ENCODE measurements at regions not wholly inside any gene's neighbourhood (a gene's known extent, or its start where the extent isn't known, plus 50 kb on each side); places are given as distances from the start of the nearest gene placed in this dataset.
"Not testable (repeated sequence)": the region's sequence is repeated elsewhere in the genome, so short reads cannot be mapped to it uniquely, and the experiment has no call there.

DNA sequence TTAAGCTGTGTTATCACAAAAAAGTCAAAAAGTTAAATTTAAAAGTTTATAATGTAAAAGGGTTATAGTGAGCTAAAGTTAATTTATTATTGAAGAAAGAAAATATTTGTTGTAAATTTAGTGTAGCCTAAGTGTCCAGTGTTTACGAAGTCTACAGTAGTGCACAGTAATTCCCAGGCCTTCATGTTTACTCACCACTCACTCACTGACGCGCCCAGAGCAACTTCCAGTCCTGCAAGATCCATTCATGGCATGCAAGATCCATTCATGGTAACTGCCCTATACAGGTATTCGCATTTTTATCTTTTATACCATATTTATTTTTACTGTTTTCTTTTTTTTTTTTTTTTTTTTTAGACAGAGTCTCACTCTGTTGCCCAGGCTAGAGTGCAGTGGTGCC, 69.5 kb downstream of the TPRA1 start:
- no peak for DNase-seq (ENCODE audit: low spot score)

DNA sequence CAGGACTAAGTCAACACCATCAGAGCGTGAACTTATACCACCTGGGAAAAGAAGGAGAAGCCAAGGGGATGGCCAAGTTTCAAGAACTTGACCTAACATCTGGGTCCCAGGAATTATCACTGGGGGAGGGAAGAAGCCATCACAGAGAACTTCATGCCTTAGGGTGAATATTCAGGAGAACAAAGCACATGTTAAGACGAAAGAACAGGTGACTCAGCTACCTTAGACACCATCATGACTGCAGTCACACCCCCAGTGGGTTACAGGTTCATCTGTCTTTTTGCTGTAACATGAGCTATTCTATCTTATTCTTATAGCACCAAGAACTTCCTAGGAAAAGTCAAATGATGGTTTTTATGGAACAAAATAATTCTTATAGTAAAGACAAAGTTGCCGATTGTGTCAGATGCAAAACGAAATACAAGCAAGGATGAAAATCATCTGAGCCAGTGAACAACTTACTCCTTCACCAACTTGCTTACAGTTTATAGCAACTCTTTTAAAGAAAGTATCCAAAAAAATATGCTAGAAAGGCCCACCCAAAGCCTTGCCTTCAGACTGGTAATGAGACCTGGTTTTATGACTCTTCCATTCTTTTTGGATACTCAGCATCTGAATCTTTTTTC, 72.0 kb downstream of the TPRA1 start:
- no peak for DNase-seq (ENCODE audit: low spot score)

DNA sequence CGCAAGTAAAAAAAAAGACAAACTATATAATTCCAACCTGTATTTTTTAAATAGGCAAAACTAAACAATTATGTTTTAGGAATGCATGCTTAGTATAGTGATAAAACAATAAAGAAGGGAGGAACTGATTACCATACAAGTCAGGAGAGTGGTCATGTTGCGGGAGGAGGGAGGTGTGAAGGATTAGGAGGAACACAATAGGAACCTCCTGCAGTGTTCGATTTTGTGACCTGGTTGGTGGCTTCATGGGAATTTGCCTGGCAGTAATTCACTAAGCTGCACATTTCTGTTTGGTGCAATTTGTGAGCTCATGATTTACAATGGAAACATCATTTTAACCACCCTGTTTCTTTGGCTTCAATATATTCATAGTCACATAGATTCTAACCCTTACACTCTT, 78.3 kb downstream of the TPRA1 start:
- DNase-seq (ENCODE audit: low spot score), result no peak

DNA sequence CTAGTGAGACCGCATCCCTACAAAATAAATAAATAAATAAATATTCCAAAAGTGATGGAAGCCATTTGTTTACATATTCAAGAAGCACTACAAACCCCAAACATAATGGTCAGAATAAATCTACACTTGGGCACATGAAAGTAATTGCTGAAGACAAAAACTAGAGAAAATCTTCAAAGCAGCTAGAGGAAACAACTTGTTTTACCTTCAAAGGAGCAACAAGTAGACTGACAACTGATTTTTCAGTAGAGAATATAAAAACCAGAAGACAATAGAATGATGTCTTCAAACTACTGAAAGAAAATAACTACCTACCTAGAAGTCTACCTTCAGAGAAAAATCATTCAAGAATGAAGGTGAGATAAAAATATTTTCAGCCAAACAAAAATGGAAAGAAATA, 89.4 kb downstream of the TPRA1 start:
- DNase-seq (ENCODE audit: low spot score), result no peak

DNA sequence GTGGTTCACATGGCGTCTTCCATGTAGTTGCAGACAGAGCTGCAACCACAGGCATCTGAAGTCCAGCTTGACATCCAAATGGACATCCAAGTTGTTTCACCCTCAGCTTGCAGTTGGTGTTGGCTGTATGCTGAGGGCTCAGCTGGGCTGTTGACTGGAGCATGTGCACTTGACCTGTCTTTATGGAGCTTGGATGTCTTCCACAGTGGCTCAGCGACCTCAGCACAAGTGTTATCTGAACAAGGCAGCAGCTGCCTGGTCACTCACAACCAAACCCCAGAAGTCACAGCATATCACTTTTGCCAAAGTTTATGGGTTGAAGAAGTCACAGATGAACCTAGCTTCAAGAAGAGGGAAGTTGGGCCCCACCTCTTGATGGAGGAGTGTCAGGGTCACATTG, 92.9 kb downstream of the TPRA1 start:
- DNase-seq (ENCODE audit: low spot score), result no peak

DNA sequence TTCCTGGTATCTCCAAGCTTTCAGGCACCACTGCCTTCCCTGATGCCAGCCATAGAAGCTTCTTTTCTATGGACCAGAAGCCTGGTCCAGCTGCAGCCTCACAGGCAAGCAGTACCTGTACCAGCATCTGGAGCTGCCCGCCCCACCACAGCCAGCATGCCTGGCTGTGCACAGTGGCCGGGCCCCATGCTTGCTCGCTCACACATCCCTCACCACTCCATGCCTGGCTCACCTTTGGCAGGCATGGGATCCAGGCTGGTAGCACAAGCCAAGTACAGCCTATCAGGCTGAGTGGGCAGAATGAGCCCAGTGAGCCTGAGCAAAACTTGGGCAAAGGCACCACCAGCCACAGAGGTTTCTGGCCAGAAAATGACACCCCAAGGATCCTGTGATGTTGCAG, 93.4 kb downstream of the TPRA1 start:
- DNase-seq (ENCODE audit: low spot score), result no peak

DNA sequence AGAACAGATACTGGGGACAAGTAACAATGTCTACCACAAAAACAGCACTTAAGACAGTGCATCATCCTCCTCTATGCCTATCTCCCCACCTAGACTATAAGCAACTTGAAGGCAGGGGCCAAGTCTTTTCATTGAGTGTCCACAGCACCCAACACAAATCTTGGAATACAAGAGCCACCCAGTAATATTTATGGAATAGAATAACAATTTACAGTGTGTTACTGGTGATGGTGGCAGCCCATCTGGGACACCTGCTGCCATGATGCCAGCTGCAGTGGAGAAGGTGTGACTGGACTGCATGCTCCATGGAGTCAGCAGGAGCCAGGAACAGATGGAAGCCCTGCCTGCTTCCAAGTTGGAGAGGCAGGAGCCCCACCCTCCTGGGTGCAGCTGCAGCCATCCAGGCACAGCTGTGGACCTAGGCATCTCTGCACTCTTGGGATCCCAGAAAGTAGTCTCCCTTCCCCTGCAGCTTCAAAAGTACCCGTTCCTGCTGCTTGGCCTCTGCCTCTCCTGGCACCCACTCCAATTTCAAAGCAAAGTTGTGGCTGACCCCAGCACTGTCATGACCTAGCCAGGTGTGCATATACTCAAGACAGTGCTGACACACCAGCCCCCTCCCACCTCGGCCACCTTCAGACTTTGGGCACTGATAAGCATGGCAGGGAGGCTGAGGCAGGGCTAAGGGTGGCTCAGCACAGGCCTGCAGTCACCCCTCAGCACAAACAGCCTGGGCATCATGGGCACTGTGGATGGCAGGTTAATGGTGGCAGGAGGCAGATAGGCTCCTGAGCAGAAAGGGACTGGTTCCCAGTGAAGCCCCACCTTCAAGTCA, 94.5 kb downstream of the TPRA1 start:
- DNase-seq (ENCODE audit: low spot score), result no peak

DNA sequence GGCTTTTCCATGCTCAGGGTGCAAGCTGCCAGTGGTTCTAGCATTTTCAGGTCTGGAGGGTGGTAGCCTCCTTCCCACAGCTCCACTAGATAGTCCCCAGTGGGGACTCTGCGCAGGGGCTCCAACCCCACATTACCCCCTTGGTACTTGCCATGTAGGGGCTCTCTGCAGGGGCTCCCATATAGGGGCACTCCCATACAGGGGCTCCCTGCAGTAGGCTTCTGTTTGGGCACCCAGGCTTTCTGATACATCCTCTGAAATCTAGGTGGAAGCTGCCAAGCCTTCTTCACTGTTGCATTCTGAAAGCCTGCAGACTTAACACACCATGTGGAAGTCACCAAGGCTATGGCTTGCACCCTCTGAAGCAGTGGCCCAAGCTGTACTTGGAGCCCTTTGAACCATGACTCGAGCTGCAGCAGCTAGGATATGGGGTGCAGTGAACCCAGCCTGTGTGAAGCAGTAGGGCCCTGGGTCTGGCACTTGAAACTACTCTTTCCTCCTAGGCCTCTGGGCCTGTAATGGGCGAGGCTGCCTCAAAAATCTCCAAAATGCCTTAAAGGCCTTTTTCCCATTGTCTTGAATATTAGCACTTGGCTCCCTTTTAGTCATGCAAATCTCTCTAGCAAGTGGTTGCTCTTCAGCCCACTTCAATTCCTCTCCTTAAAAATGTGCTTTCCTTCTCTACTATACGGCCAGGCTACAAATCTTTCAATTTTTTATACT, 96.4 kb downstream of the TPRA1 start:
- DNase-seq (ENCODE audit: low spot score), result no peak

DNA sequence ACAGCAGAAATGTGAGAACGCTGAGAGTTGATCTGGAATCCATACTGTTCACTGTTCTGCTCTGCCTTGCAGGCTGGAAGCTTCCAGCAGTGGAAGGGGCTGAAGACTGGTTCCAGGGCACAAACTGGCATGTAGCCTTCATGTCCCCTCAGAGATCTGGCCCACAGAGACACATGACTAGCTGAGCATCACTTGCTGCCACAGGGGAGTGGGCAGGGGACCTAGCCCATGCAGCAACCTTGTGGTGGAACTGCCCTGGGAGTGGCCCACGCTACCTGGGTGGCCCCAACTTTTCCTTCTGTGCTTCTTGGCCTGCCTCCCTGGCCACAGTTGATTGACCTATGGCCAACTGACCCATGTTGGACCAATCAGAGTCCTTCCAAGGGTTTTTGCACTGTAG, 98.1 kb downstream of the TPRA1 start:
- no peak for DNase-seq (ENCODE audit: low spot score)

DNA sequence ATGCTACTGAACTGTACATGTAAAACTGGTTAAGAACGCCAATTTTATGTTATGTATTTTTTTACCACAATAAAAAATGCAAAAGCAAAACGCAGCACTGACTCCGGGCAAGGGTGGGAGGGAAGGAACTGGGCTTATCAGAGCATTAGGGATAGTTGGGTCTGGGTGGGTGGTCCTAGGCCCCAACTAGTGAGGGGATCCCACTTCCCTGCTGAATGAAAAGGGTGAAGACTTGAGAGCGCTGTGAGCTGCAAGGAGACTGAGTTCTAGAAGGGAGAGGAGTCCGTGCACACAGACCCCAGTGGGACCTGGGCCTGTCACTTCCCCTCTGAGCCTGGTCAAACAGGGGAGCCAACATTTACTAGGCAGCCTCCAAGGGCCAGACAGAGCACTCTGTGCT, 98.6 kb downstream of the TPRA1 start:
- no peak for DNase-seq (ENCODE audit: low spot score)

DNA sequence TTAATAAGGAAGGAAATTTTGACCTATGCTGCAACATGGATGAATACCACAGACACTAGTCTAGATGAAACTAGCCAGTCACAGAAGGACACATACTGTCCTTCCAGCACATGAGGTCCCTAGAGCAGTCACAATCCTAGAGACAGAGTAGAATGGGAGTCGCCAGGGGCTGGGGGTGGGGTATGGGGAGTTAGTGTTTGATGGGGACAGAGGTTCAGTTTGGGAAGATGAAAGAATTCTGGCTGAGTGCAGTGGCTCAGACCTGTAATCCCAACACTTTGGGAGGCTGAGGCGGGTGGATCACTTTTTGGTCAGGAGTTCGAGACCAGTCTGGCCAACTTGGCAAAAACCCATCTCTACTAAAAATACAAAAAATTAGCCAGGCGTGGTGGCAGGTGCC, 99.2 kb downstream of the TPRA1 start:
- no peak for DNase-seq (ENCODE audit: low spot score)

DNA sequence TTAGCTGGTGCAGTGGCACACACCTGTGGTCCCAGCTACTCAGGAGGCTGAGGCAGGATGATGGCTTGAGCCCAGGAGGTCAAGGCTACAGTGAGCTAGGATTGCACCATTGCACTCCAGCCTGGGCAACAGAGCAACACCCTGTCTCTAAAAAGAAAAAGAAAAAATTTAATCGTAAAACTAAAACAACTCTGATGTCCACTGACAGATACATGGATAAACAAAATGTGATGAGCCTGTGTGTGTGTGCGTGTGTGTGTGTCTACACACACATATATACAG, 99.6 kb downstream of the TPRA1 start:
- not testable (repeated sequence) for DNase-seq (ENCODE audit: low spot score)

DNA sequence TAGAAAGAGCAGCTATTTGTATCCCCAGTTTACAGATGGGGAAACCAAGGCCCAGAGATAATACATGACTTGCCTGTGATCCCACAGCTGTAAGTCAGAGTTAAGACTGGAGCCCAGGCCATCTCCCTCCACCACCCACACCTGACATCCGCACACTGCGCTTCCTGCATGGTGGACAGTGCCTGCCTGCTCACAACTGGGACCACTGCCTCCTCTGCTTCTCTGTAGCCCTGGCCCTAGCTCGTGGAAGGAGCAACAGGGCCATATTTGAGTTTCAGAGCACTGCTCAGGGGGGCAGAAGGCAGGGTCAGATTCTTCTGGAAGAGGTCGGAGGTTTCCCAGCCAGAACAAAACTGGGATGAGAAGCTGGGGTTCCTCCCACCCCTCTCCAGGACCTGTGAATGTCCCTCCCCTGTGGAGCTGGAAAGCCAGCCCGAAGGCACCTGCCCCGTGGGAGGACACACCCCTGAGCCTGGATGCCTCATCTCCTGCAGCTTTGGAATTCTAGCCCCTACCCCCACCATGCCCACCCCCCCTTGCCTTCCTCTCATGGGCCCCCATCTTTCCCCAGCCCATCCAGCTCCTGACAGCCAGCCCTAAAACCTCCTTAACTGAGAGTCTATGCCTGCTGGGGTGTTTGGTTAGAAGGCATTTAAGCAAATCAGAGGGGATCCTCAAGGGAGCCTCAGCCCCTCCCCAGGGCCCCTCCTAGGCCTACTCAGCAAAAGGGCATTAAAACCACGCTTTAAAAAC, 100.1 kb downstream of the TPRA1 start:
- no peak for DNase-seq (ENCODE audit: low spot score)

DNA sequence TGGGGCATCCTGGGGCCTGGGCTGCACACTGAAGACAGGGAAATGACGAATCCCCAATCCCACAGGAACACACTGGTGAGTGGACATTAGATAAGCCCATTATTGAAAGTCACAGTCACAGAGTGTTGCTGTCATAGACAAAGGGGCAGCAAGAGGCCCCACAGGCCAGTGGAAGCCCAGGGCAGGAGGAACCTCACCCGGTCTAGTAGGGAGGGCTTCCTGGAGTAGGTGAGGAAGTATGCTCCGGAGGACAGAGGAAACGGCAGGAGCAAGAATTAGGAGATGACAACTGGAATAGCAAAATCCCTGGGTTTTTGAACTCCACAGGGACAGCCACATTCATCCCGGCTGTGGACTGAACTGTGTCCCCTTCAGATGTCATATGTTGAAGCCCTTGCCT, 101.2 kb downstream of the TPRA1 start:
- DNase-seq (ENCODE audit: low spot score), result peak; percentile 34

DNA sequence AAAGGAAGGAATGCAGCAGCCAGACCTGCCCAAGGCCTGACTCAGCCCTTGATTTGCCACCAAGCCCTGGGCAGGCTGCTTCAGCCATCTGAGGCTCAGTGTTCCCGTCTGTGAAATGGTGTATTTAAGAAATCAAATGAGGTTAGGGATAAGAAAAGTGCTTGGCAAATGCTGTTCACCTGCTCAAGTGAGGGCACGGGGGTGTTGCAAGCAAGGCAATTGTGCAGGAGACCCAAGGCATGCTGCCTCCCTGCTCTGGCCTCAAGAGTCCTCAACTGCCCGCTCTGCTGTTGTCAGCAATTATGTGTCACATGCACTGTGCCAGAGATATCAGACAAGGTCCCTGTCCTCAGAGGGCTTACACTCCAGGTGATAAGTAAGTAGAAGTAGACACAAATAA, 101.8 kb downstream of the TPRA1 start:
- DNase-seq (ENCODE audit: low spot score), result peak; percentile 38

DNA sequence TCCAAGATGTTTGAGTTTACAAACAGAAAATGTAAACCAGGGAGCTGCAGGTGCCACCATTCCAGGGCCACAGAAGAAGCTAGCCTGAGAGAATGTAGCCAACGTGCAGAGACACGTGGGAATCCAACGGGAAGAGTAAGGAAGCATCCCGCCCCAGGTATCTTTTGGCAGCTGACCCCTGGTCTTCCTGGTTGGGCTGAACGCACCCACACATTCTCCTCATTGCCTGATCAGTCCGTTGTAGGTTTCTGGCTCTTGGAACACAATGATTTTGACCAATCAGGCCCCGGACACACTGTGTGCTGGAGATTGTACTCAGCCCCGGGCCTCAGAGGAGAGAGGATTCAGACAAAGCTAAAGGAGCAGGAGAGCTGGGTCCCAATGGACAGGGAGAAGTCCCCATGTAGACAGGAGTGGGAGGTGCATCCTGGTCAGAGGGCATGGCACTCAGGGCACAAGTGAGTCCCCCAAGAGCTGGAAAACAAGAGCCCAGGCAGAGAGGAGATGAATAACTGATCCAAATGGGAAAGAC, 102.3 kb downstream of the TPRA1 start:
- DNase-seq (ENCODE audit: low spot score), result peak; percentile 44

DNA sequence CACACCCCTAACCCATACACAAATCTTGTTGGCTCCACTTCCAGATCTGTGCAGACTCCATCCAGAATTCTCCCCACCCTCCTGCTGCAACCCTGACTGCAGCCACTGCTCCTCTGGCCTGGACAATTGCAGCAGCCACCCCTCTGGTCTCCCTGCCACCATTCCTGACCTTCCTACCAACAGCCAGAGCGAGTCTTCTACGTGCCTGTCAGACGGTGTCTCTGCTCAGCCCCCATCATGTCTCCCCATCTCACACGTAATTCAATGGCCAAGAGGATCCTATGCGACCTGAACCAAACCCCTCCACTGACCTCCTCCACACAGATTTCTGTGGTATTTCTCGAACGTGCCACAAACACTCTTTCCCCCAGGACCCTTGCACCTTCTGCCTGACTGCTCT, 103.3 kb downstream of the TPRA1 start:
- peak; percentile 41 for DNase-seq (ENCODE audit: low spot score)

DNA sequence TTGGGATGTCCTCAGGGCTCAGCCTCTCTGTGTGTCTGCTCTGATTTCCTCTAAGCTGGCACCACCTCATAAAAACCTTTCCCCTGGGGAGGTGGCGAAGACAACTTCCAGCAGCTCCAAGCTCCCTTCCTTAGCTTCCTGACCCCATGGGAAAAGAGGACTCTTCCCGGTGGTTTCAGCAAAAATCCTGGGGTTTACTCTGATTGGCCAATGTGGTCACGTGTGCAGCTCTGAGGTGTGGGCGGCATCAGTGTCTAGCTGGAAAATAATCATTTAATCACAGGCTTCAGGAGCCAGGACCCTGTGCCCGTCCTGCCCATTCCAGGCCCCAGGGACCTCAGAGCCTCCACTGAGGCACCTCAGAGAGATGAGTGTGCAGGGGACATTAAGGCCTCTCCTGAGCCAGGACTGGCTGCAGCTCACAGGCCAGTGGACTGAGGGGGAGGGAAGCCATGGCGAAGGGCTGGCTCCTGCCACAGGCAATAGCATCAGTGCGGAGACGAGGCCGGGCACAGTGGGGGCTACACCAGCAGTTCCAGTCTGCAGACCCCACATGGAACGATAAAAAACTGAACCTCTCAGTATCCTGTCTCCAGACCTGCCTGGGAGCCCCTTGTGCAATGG, 104.1 kb downstream of the TPRA1 start:
- peak; percentile 26 for DNase-seq (ENCODE audit: low spot score)

DNA sequence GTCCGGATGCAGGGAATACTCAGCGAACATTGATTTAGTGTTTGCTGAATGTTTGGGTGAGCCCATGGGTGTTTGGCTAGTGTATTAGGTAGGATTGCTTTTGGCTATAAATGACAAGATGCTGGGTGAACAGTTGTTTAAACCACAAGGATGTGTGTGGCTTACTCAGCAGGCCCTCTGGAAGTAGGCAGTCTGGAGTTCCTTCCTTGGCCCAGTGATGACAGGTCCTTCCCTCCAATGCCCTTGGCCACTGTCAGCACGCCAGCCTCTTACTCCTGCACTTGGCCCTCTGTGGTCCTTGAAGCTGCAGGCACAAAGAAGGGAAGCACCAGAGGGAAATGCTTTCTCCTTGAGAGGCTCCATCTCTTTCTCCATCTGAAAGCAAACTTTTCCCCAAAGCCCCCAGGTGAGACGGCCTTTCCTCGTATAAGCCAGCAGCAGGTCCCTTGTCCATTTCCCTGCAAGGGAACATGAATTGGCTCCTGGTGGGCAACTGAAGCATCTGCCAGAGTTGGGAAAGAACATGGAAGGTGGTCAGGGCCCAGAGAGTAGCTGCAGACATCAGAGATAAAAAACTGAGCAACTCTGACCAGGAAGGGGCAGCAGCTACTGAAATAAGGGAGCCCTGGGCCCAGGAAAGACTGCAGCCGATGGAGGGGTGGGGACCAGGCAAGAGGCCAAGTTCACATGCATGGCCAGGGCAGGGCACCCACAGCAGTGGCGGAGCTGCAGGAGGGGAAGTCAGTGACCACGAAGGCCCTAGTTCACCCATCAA, 105.0 kb downstream of the TPRA1 start:
- peak; percentile 53 for DNase-seq (ENCODE audit: low spot score)

DNA sequence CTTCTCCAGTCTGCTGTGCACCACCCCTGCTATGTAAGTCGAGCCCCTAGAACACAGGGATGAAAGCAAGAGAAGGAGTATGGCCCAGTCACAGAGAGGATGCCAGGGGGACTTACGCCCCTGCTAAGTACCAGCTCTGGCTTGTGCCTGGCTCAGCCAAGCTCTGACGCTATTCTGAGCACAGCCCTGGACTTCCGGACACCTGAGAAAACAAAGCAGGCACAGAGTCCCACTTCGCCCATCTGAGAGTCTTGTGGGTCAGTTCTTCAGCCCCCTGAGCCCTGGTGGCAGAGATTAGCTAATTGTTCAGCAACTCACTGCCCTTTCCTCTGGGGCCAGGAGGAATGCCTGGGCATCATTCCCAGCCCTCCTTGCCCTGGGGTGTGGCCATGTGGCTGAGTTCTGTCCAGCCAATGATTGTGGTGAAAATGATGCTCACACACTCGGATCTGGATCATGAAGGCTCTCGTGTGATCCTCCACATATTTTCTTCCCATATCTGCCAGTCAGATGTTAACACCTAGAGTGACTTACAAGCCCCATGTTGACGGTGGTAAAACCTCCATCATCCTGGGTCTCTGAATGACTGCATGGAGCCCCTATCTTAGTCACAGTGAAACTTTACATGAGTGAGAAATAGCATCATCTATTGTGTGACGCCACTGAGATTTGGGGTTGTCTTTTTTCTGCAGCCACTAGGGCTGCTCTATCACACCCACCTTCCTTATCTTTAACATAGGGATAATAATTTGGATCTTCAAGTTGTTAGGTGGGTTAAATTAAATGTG, 105.7 kb downstream of the TPRA1 start:
- no peak for DNase-seq (ENCODE audit: low spot score)
